Neuronal stem cell (in vitro differentiated cells): ENCODE measurements at regions not wholly inside any gene's neighbourhood (a gene's known extent, or its start where the extent isn't known, plus 50 kb on each side); places are given as distances from the start of the nearest gene placed in this dataset.

Experiments used
- DNase-seq: peaks from one replicate; pipeline ENCODE4 v3.0.0-alpha.2; 2013; ENCODE audit warnings: low spot score
- H2AFZ ChIP-seq: one replicate; pipeline ENCODE4 v1.6.1; 2013; ENCODE audit warnings: mild to moderate bottlenecking, low read length, inconsistent platforms
- H2AK5ac ChIP-seq: 2 replicates; pipeline ENCODE4 v1.6.1; 2013; ENCODE audit warnings: low read depth, mild to moderate bottlenecking, inconsistent platforms, low read length, moderate library complexity, mixed read lengths
- H2BK120ac ChIP-seq: 2 replicates; pipeline ENCODE4 v1.6.1; 2013; ENCODE audit warnings: low read depth, mild to moderate bottlenecking, inconsistent platforms, low read length, moderate library complexity, mixed read lengths
- H2BK12ac ChIP-seq: one replicate; pipeline ENCODE4 v1.6.1; 2013; ENCODE audit warnings: low read length, inconsistent platforms
- H2BK15ac ChIP-seq: 2 replicates; pipeline ENCODE4 v1.6.1; 2013; ENCODE audit warnings: mild to moderate bottlenecking, low read length, inconsistent platforms, mixed read lengths
- H2BK5ac ChIP-seq: one replicate; pipeline ENCODE4 v1.6.1; 2013; ENCODE audit warnings: inconsistent platforms, mild to moderate bottlenecking, low read length, moderate library complexity
- H3K14ac ChIP-seq: one replicate; pipeline ENCODE4 v1.6.1; 2013; ENCODE audit warnings: low read length, inconsistent platforms
- H3K18ac ChIP-seq: 2 replicates; pipeline ENCODE4 v1.6.1; 2013; ENCODE audit warnings: low read length, inconsistent platforms
- H3K23ac ChIP-seq: 2 replicates; pipeline ENCODE4 v1.6.1; 2013; ENCODE audit warnings: low read depth, mild to moderate bottlenecking, mixed read lengths, low read length, inconsistent platforms; ENCODE audit not compliant: poor library complexity
- H3K27ac ChIP-seq: replicated peaks from 3 replicates; pipeline ENCODE4 v1.5.1; 2013; ENCODE audit warnings: low read length, inconsistent platforms
- H3K27me3 ChIP-seq, 3 experiments: 2 replicates each; pipeline ENCODE4 v1.6.1; 2013; ENCODE audit warnings: low read length in 3 of 3, mild to moderate bottlenecking in 2 of 3, inconsistent platforms in 1 of 3, low read depth in 1 of 3, mixed read lengths in 1 of 3, moderate library complexity in 1 of 3; ENCODE audit not compliant: control insufficient read depth in 3 of 3, insufficient read depth in 3 of 3
- H3K36me3 ChIP-seq, 2 donors: replicated peaks in 1 of 2; 2 replicates each; pipeline ENCODE4 v1.6.1; 2013; ENCODE audit warnings: low read length in 2 of 2; ENCODE audit not compliant: control insufficient read depth in 2 of 2, insufficient read depth in 2 of 2
- H3K4ac ChIP-seq: 2 replicates; pipeline ENCODE4 v1.6.1; 2013; ENCODE audit warnings: inconsistent platforms, mild to moderate bottlenecking, low read length, moderate library complexity
- H3K4me1 ChIP-seq, 2 donors: 1 replicate in 1 of 2; 2 replicates in 1 of 2; pipeline ENCODE4 v1.6.1; 2013; ENCODE audit warnings: low read length in 2 of 2, low read depth in 1 of 2; ENCODE audit not compliant: control insufficient read depth in 2 of 2, insufficient read depth in 1 of 2
- H3K4me2 ChIP-seq: one replicate; pipeline ENCODE4 v1.6.1; 2013; ENCODE audit warnings: mild to moderate bottlenecking, low read length, inconsistent platforms; ENCODE audit not compliant: insufficient read depth, poor library complexity, severe bottlenecking
- H3K4me3 ChIP-seq, 2 donors: 2 replicates each; pipeline ENCODE4 v1.5.1; 2013; ENCODE audit warnings: low read length in 2 of 2, mild to moderate bottlenecking in 2 of 2, inconsistent platforms in 1 of 2, moderate library complexity in 1 of 2
- H3K79me1 ChIP-seq: one replicate; pipeline ENCODE4 v1.6.1; 2013; ENCODE audit warnings: low read depth, mild to moderate bottlenecking, inconsistent platforms, low read length, moderate library complexity
- H3K9ac ChIP-seq: one replicate; pipeline ENCODE4 v1.6.1; 2013; ENCODE audit warnings: mild to moderate bottlenecking, low read depth, low read length, inconsistent platforms; ENCODE audit not compliant: poor library complexity
- H3K9me3 ChIP-seq, 2 donors: replicated peaks in 1 of 2; 2 replicates each; pipeline versions ENCODE3 to v1.6.1; 2013; ENCODE audit warnings: low read length in 2 of 2, mild to moderate bottlenecking in 2 of 2, inconsistent platforms in 1 of 2, low read depth in 1 of 2, mixed read lengths in 1 of 2, moderate library complexity in 1 of 2; ENCODE audit not compliant: control insufficient read depth in 2 of 2, insufficient read depth in 1 of 2
- H4K8ac ChIP-seq: one replicate; pipeline ENCODE4 v1.6.1; 2013; ENCODE audit warnings: low read depth, mild to moderate bottlenecking, inconsistent platforms, low read length, moderate library complexity
- H4K91ac ChIP-seq: one replicate; pipeline ENCODE4 v1.6.1; 2013; ENCODE audit warnings: low read length, low read depth, mild to moderate bottlenecking, inconsistent platforms; ENCODE audit not compliant: poor library complexity
- WGBS, 2 donors: extraction: QIAGEN DNeasy Blood & Tissue Kit; methylation state at CpG; one replicate each; pipeline ENCODE4 v1.1.7; 2013; ENCODE audit warnings: missing lambda C conversion rate in 2 of 2, mixed read lengths in 1 of 2; ENCODE audit not compliant: insufficient read length in 2 of 2, insufficient replicate concordance in 1 of 2; ENCODE audit errors: extremely low coverage in 2 of 2; 5-methylcytosine and 5-hydroxymethylcytosine counted together

DNA sequence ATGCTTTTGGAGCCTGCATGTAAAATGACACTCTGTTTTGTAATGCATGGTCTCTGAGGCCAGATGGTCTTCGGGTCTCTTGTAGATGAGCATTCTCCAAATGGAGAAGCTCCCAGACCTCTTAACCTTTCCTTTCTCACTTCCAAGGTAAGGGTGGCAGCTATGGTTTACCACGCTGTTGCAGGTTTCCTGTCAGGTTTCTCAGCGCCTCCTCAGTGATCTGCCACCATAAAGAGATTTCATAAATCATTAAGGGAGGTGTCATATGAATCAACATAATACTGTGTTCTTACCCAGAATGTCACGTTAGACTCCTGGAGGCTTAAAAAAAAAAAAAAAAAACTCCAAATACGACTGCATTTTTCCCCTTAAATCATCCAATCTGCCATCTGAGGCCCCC, 787.4 kb upstream of the EEF2KMT start:
- Histone ChIP-seq H3K14ac (no peak overlapping the region), H3K9me3 (no peaks in the 10 kb centered on the region), H3K4me1 (no peaks in the 10 kb centered on the region), H2AFZ (no peak overlapping the region), H3K9ac (no peak overlapping the region), H3K27ac (no peak overlapping the region), H2BK120ac (no peak overlapping the region), H3K4me3 (no peak overlapping the region), H4K91ac (no peak overlapping the region), H3K18ac (no peak overlapping the region), H4K8ac (no peak overlapping the region), H2BK5ac (no peak overlapping the region), H3K23ac (no peak overlapping the region), H3K4me2 (no peak overlapping the region), H2AK5ac (no peak overlapping the region), H3K79me1 (no peaks in the 10 kb centered on the region), H3K4ac (no peak overlapping the region), H2BK12ac (no peak overlapping the region), H3K36me3 (no peaks in the 10 kb centered on the region), H2BK15ac (no peak overlapping the region), H3K27me3 (no peaks in the 10 kb centered on the region)
- DNase-seq = no peak
- no CpG with 5 or more reads among the region's 5 CpGs for WGBS, 2 donors

DNA sequence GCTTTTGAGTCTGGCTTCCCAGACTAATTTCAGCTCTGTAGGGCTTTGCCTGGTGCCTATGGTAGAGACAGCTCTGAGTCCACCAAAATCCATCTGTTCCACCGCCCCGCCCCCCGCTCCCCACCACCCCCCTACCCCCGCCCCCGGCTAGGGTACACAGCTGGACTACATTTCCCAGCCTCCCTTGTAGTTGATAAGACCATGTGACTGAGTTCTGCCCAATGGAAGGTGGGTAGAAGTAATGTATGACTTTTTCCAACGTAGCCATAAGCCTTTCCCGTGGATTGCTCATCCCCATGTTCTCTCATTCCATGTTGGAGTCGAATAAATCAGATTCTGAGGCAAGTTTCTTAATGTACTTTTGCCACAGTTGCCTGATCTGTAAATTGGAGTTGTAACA, 786.7 kb upstream of the EEF2KMT start:
- Histone ChIP-seq H3K4me1 (no peaks in the 10 kb centered on the region), H2BK120ac (no peak overlapping the region), H3K79me1 (no peaks in the 10 kb centered on the region), H3K14ac (no peak overlapping the region), H4K8ac (no peak overlapping the region), H4K91ac (no peak overlapping the region), H3K36me3 (no peaks in the 10 kb centered on the region), H2BK12ac (no peak overlapping the region), H3K27me3 (no peaks in the 10 kb centered on the region), H3K4ac (no peak overlapping the region), H3K4me2 (no peak overlapping the region), H3K4me3 (no peak overlapping the region), H2BK5ac (no peak overlapping the region), H3K23ac (no peak overlapping the region), H2BK15ac (no peak overlapping the region), H3K9me3 (no peaks in the 10 kb centered on the region), H2AK5ac (no peak overlapping the region), H3K27ac (no peak overlapping the region), H2AFZ (no peak overlapping the region), H3K18ac (no peak overlapping the region), H3K9ac (no peak overlapping the region)
- no CpG with 5 or more reads among the region's 8 CpGs for WGBS, 2 donors
- DNase-seq = no peak

DNA sequence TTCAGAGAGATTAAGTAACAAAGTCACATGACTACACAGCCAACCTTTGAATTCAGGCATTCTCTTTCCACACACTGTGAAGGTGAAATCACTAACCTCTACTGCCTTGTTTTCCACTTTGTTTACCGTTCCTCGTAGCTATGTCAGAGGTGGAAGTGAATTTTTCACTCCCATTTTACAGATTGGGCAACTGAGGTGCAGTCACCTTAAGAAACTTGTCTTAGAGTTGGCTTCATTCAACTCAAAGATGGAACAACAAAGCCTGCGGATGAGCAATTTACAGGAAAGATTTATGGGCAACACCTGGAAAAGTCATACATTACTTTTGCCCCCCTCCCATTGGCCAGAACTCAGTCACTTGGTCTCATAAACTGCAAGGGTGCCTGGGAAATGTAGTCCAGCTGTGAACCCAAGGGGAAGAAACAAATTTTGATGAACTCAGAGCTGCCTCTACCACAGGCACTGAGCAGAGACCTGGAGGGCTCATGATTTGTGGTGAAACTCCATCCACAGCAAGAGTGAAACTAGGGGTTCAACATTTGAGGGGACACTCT, 784.6 kb upstream of the EEF2KMT start:
- WGBS, 2 donors = no CpG with 5 or more reads among the region's 3 CpGs
- no peak for DNase-seq

DNA sequence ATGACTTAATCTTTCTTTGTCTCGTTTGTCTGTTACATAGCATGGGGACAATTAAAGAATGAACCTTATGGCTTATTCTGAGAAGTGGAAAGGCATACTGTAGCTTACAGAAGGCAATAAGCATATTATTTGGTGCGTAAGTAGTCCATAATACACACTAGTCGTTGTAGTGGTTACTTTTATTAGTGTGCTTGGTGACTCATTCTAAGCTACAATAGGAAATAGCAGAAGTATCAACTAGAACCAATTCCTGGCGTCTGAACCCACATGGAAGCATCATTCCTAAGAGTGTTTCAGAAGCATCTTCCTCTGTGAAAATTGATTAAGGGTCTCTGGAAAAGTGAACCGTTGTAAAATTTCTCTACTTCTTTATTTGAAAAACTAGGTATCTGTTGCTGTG, 777.8 kb upstream of the EEF2KMT start:
- Histone ChIP-seq H3K4me2 (no peak overlapping the region), H3K36me3 (no peaks in the 10 kb centered on the region), H3K79me1 (no peaks in the 10 kb centered on the region), H4K8ac (no peak overlapping the region), H2BK15ac (no peak overlapping the region), H3K27ac (no peak overlapping the region), H3K18ac (no peak overlapping the region), H2BK5ac (no peak overlapping the region), H3K9ac (no peak overlapping the region), H4K91ac (no peak overlapping the region), H2AK5ac (no peak overlapping the region), H2BK12ac (no peak overlapping the region), H2AFZ (no peak overlapping the region), H3K4me3 (no peak overlapping the region), H3K27me3 (no peaks in the 10 kb centered on the region), H3K9me3 (no peaks in the 10 kb centered on the region), H3K14ac (no peak overlapping the region), H3K4me1 (no peaks in the 10 kb centered on the region), H2BK120ac (no peak overlapping the region), H3K4ac (no peak overlapping the region), H3K23ac (no peak overlapping the region)
- no CpG with 5 or more reads among the region's 5 CpGs for whole genome bisulfite sequencing, 2 donors
- DNase-seq = no peak

More for the DNA sequence above, 784.6 kb upstream of the EEF2KMT start:
- no peak overlapping the region for H3K4me3 ChIP-seq
- no peaks in the 10 kb centered on the region for H3K9me3 ChIP-seq
- no peak overlapping the region for H4K91ac ChIP-seq
- H4K8ac ChIP-seq = no peak overlapping the region
- no peak overlapping the region for H2BK12ac ChIP-seq
- H3K18ac ChIP-seq = no peak overlapping the region
- H2AK5ac ChIP-seq = no peak overlapping the region
- H3K4me2 ChIP-seq = no peak overlapping the region
- H3K4ac ChIP-seq = no peak overlapping the region
- no peaks in the 10 kb centered on the region for H3K79me1 ChIP-seq
- H3K36me3 ChIP-seq = no peaks in the 10 kb centered on the region
- H3K23ac ChIP-seq = no peak overlapping the region
- no peak overlapping the region for H2BK5ac ChIP-seq
- H3K9ac ChIP-seq = no peak overlapping the region
- H3K4me1 ChIP-seq = no peaks in the 10 kb centered on the region
- H2BK120ac ChIP-seq = no peak overlapping the region
- no peak overlapping the region for H2AFZ ChIP-seq
- H3K27me3 ChIP-seq = no peaks in the 10 kb centered on the region
- H3K27ac ChIP-seq = no peak overlapping the region
- no peak overlapping the region for H3K14ac ChIP-seq
- no peak overlapping the region for H2BK15ac ChIP-seq
